Loucy (cell line): ENCODE measurements at regions not wholly inside any gene's neighbourhood (a gene's known extent, or its start where the extent isn't known, plus 50 kb on each side); places are given as distances from the start of the nearest gene placed in this dataset.

Experiments
- EZH2phosphoT487 ChIP-seq: fragments of 200-600 bp; IDR thresholded peaks from 2 replicates; pipeline ENCODE4 v1.6.1; 2018; ENCODE audit warnings: antibody characterized with exemption, mild to moderate bottlenecking, moderate library complexity, borderline replicate concordance
- TF ChIP-seq, protein P1 (sequence below): fragments of 200-600 bp; sonication (generic); conservative IDR thresholded peaks from 2 replicates; pipeline ENCODE4 v1.5.1; 2014; ENCODE audit warnings: mild to moderate bottlenecking, antibody characterized with exemption, low read length

DNA sequence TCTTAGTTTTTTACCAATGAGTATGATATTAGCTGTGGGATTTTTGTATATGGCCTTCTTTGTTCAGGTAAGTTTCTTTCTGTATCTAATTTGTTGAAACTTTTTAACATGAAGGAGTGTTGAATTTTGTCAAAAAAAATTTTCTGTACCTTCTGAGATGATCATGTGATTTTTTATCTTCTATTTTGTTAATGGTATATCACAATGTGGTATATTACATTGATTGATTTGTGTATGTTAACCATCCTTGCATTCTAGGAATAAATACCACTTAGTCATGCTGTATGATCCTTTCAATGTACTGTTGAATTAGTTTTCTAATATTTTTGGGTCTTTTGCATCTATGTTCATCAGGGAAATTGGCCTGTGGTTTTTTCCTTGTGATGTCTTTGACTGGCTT is 92.5 kb upstream of the MNS1 start:
- TF ChIP-seq, protein P1, sequence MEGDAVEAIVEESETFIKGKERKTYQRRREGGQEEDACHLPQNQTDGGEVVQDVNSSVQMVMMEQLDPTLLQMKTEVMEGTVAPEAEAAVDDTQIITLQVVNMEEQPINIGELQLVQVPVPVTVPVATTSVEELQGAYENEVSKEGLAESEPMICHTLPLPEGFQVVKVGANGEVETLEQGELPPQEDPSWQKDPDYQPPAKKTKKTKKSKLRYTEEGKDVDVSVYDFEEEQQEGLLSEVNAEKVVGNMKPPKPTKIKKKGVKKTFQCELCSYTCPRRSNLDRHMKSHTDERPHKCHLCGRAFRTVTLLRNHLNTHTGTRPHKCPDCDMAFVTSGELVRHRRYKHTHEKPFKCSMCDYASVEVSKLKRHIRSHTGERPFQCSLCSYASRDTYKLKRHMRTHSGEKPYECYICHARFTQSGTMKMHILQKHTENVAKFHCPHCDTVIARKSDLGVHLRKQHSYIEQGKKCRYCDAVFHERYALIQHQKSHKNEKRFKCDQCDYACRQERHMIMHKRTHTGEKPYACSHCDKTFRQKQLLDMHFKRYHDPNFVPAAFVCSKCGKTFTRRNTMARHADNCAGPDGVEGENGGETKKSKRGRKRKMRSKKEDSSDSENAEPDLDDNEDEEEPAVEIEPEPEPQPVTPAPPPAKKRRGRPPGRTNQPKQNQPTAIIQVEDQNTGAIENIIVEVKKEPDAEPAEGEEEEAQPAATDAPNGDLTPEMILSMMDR, result no peak
- no peak for TF ChIP-seq EZH2phosphoT487
